ENCODE measurements at regions not wholly inside any gene's neighbourhood (a gene's known extent, or its start where the extent isn't known, plus 50 kb on each side); places are given as distances from the start of the nearest gene placed in this dataset.

GRCh38 chr2:38475567-38475881, 98.5 kb upstream of the ATL2 start:
- TF ChIP-seq CTCF (IDR thresholded peaks at IDR 0.05; ENCODE audit: control insufficient read depth, insufficient read depth, low read depth, low read length, missing control alignments) = no peak
- no peak overlapping the region for H3K4me3 ChIP-seq (ENCODE audit: control insufficient read depth, low read depth, low read length)
- DNase-seq (ENCODE audit: low read depth) = no peak

- no peak overlapping the region for H3K4me3 ChIP-seq (ENCODE audit: control insufficient read depth, low read depth, low read length)
- TF ChIP-seq CTCF (IDR thresholded peaks at IDR 0.05; ENCODE audit: control insufficient read depth, insufficient read depth, low read depth, low read length, missing control alignments) = no peak
- DNase-seq (ENCODE audit: low read depth) = no peak
Measured at GRCh38 chr2:38474715-38475566, 97.9 kb upstream of the ATL2 start.

- H3K4me3 ChIP-seq (ENCODE audit: control insufficient read depth, low read depth, low read length) = no peak overlapping the region
- no peak for DNase-seq (ENCODE audit: low read depth)
- TF ChIP-seq CTCF (IDR thresholded peaks at IDR 0.05; ENCODE audit: control insufficient read depth, insufficient read depth, low read depth, low read length, missing control alignments) = no peak
Measured at GRCh38 chr2:38474021-38474456, 97.0 kb upstream of the ATL2 start.

GRCh38 chr2:38473333-38474005, 96.4 kb upstream of the ATL2 start:
- TF ChIP-seq CTCF (IDR thresholded peaks at IDR 0.05; ENCODE audit: control insufficient read depth, insufficient read depth, low read depth, low read length, missing control alignments) = no peak
- no peak for DNase-seq (ENCODE audit: low read depth)
- H3K4me3 ChIP-seq (ENCODE audit: control insufficient read depth, low read depth, low read length) = no peak overlapping the region

- no peak for TF ChIP-seq CTCF (IDR thresholded peaks at IDR 0.05; ENCODE audit: control insufficient read depth, insufficient read depth, low read depth, low read length, missing control alignments)
- no peak overlapping the region for H3K4me3 ChIP-seq (ENCODE audit: control insufficient read depth, low read depth, low read length)
Measured at GRCh38 chr2:38470115-38470514, 93.0 kb upstream of the ATL2 start.

DNA sequence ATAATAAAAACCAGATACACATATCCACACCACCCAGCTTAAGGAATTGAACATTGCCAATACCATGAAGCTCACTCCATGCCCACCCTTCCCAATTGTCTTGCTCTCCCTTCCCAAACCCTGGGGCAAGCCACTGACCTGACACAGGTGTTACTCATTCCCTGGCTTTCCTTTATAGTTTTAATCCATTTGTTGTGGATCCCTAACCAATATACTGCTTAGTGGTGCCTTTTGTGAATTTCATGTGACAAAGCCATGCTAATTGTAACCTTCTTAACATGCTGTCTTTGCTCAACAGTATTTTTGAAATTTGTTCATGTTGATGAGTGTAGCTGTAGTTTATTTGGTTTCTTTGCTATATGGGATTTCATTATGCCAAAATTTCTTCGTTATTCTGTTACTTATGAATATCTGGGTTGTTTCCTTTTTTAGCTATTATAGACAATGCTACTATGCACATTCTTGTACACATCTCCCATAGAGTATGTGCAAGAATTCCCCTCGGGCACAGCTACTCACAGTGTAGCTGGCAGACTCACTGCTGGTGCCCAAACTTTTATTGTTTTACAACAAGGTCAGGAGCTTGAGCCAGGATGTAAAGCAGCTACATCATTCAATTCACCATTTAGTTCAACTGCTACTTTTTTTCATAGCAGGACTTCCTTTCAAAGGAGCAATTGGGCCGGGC, 90.8 kb upstream of the ATL2 start:
- DNase-seq (ENCODE audit: low read depth) = no peak
- no peak for TF ChIP-seq CTCF (IDR thresholded peaks at IDR 0.05; ENCODE audit: control insufficient read depth, insufficient read depth, low read depth, low read length, missing control alignments)

More at GRCh38 chr2:38470115-38470514, 93.0 kb upstream of the ATL2 start:
- no peak for DNase-seq (ENCODE audit: low read depth)

More for the DNA sequence above, 90.8 kb upstream of the ATL2 start:
- H3K4me3 ChIP-seq (ENCODE audit: control insufficient read depth, low read depth, low read length) = no peak overlapping the region

Measured in AG09309 (cell line).